K562 (cell line): ENCODE measurements at regions not wholly inside any gene's neighbourhood (a gene's known extent, or its start where the extent isn't known, plus 50 kb on each side); places are given as distances from the start of the nearest gene placed in this dataset.
"Not testable (repeated sequence)": the region's sequence is repeated elsewhere in the genome, so short reads cannot be mapped to it uniquely, and the experiment has no call there.

Experiments used
- ATAC-seq: fragments of 200-7000 bp; cut with Tn5 transposase; 3 replicates; pipeline ENCODE4 v1.9.1; 2020; ENCODE audit warnings: moderate library complexity
- BruUV-seq: library from RNA; stranded (reverse); fragments of 400-500 nt; replicated peaks from 2 replicates; lab custom pipeline; 2021; lab: Mats Ljungman, UMichigan
- CTCF ChIA-PET: fragments of 300-600 bp; formaldehyde crosslinking; extraction: SDS; loops from one replicate; lab custom pipeline; 2021; ENCODE audit warnings: low intra/inter-chr PET ratio; lab: Yijun Ruan, JAX
- POLR2A ChIA-PET: fragments of 300-600, 350-650 bp; sonication (Branson Sonifier 250); formaldehyde crosslinking; extraction: SDS; loops from one replicate; lab custom pipeline; 2021; ENCODE audit warnings: antibody characterized with exemption, inconsistent platforms; lab: Yijun Ruan, JAX
- DNase-seq, 4 experiments: peaks; one replicate each; pipeline versions ENCODE4 v3.0.0 to v3.0.0-alpha.2; 2011 to 2018; ENCODE audit warnings: low spot score in 3 of 4, mixed read lengths in 3 of 4; ENCODE audit errors: extremely low read depth in 1 of 4
- FAIRE-seq: peaks from 2 replicates; lab custom pipeline; 2011; peaks lifted over from hg19 to GRCh38; lab: Jason Lieb, UNC
- H2AFZ ChIP-seq: 2 replicates; pipeline ENCODE4 v1.6.0; 2011; ENCODE audit warnings: low read depth, low read length, control low read depth, inconsistent platforms
- H3K27ac ChIP-seq: fragments of 200-600 bp; 3 replicates; pipeline ENCODE4 v1.8.0; 2011; ENCODE audit warnings: low read depth, mild to moderate bottlenecking, control low read depth, inconsistent platforms, low read length, moderate library complexity, mixed read lengths; ENCODE audit errors: extremely low read depth
- H3K27me3 ChIP-seq, 2 experiments: fragments of 300-600 bp in 1 of 2; 2 replicates in 1 of 2; 3 replicates in 1 of 2; pipeline versions ENCODE4 v1.6.0 to v1.8.0; 2011; ENCODE audit warnings: inconsistent platforms in 2 of 2, low read length in 2 of 2, mild to moderate bottlenecking in 1 of 2, mixed read lengths in 1 of 2, moderate library complexity in 1 of 2; ENCODE audit not compliant: control insufficient read depth in 2 of 2, insufficient read depth in 2 of 2
- H3K36me3 ChIP-seq: fragments of 300-600 bp; 3 replicates; pipeline ENCODE4 v1.8.0; 2011; ENCODE audit warnings: mild to moderate bottlenecking, low read length, inconsistent platforms; ENCODE audit not compliant: control insufficient read depth, insufficient read depth
- H3K4me1 ChIP-seq, 2 experiments: fragments of 200-600 bp in 1 of 2; replicated peaks in 1 of 2; 2 replicates in 1 of 2; 3 replicates in 1 of 2; pipeline versions ENCODE4 v1.5.1 to v1.8.0; 2011; ENCODE audit warnings: inconsistent platforms in 2 of 2, low read length in 2 of 2, mild to moderate bottlenecking in 1 of 2, mixed read lengths in 1 of 2, moderate library complexity in 1 of 2; ENCODE audit not compliant: control insufficient read depth in 2 of 2, insufficient read depth in 2 of 2
- H3K4me2 ChIP-seq: 2 replicates; pipeline ENCODE4 v1.6.1; 2011; ENCODE audit warnings: low read length, control low read depth, inconsistent platforms, mixed read lengths; ENCODE audit not compliant: insufficient read depth
- H3K4me3 ChIP-seq: fragments of 200-600 bp; sonication (generic), shearing (Covaris generic); 2 replicates; pipeline ENCODE4 v1.5.1; 2016; ENCODE audit warnings: control low read depth, inconsistent platforms
- H3K79me2 ChIP-seq: fragments of 200-600 bp; 3 replicates; pipeline ENCODE4 v1.8.0; 2011; ENCODE audit warnings: low read length, inconsistent platforms; ENCODE audit not compliant: control insufficient read depth, insufficient read depth
- H3K9ac ChIP-seq, 2 experiments: 2 replicates each; pipeline versions ENCODE4 v1.6.0 to v1.6.1; 2011; ENCODE audit warnings: low read depth in 2 of 2, low read length in 2 of 2, control low read depth in 1 of 2, inconsistent platforms in 1 of 2, mild to moderate bottlenecking in 1 of 2, mixed read lengths in 1 of 2; ENCODE audit not compliant: insufficient read depth in 1 of 2
- H3K9me1 ChIP-seq: one replicate; pipeline ENCODE4 v1.6.0; 2011; ENCODE audit warnings: inconsistent platforms, mild to moderate bottlenecking, low read length, moderate library complexity; ENCODE audit not compliant: control insufficient read depth, insufficient read depth
- H3K9me3 ChIP-seq: replicated peaks from 2 replicates; pipeline ENCODE4 v1.5.1; 2011; ENCODE audit warnings: low read depth, low read length, inconsistent platforms; ENCODE audit not compliant: control insufficient read depth, insufficient read depth
- H4K20me1 ChIP-seq: replicated peaks from 2 replicates; pipeline ENCODE4 v1.6.1; 2011; ENCODE audit warnings: low read length, inconsistent platforms, mixed read lengths; ENCODE audit not compliant: control insufficient read depth, insufficient read depth
- WGBS: fragments of 100-300 bp; shearing (Covaris generic); methylation state at CpG from one replicate; pipeline ENCODE4 v1.1.6; 2016; ENCODE audit warnings: low coverage, mixed read lengths; ENCODE audit not compliant: insufficient coverage; ENCODE audit errors: missing lambda C conversion rate; 5-methylcytosine and 5-hydroxymethylcytosine counted together
- in situ Hi-C: fragments of 300-500 bp; cut with MboI; formaldehyde crosslinking; loops from 4 replicates; pipeline ENCODE4 v1.15.0; 2018; ENCODE audit warnings: inconsistent platforms, mixed read lengths
- intact Hi-C: fragments of 100-400 bp; cut with micrococcal nuclease; formaldehyde crosslinking; loops from 2 replicates; pipeline ENCODE4 v1.14.2; 2022

GRCh38 chr14:105707099-105707498, 180.7 kb downstream of the TMEM121 start:
- H3K9me1 ChIP-seq, H4K20me1 ChIP-seq, CTCF ChIA-PET, H3K4me2 ChIP-seq, H3K4me1 ChIP-seq, POLR2A ChIA-PET, H3K9me3 ChIP-seq, DNase-seq, FAIRE-seq, H3K27me3 ChIP-seq, BruUV-seq, H3K9ac ChIP-seq, H2AFZ ChIP-seq, H3K27ac ChIP-seq, H3K4me3 ChIP-seq, in situ Hi-C loops, H3K36me3 ChIP-seq, ATAC-seq, H3K79me2 ChIP-seq: not testable (repeated sequence)
- intact Hi-C loops, result loop anchor here (5.0 kb wide), 1 partner anchor 120 kb away; no protein-coding TSS in a partner anchor
- 29% methylated on average over 12 of the region's 23 CpGs for WGBS

GRCh38 chr14:105707723-105708151, 181.4 kb downstream of the TMEM121 start:
- H3K27ac ChIP-seq, H3K9me3 ChIP-seq, H2AFZ ChIP-seq, H3K9ac ChIP-seq, H3K27me3 ChIP-seq, H4K20me1 ChIP-seq, POLR2A ChIA-PET, H3K4me3 ChIP-seq, FAIRE-seq, ATAC-seq, BruUV-seq, H3K4me1 ChIP-seq, H3K79me2 ChIP-seq, H3K4me2 ChIP-seq, in situ Hi-C loops, H3K36me3 ChIP-seq, CTCF ChIA-PET, H3K9me1 ChIP-seq, DNase-seq: not testable (repeated sequence)
- WGBS, result 0% methylated on average over 10 of the region's 18 CpGs
- intact Hi-C loops, result loop anchor here (5.0 kb wide), 1 partner anchor 120 kb away; no protein-coding TSS in a partner anchor

- intact Hi-C loops, result loop anchor here (5.0 kb wide), 1 partner anchor 121 kb away; no protein-coding TSS in a partner anchor
Observed at GRCh38 chr14:105708251-105709134, 182.1 kb downstream of the TMEM121 start.

More at GRCh38 chr14:105708251-105709134, 182.1 kb downstream of the TMEM121 start:
- BruUV-seq, H3K4me1 ChIP-seq, H3K4me2 ChIP-seq, in situ Hi-C loops, H3K4me3 ChIP-seq, H3K9ac ChIP-seq, H3K9me3 ChIP-seq, H3K36me3 ChIP-seq, ATAC-seq, CTCF ChIA-PET, H2AFZ ChIP-seq, H3K27me3 ChIP-seq, H3K9me1 ChIP-seq, H3K79me2 ChIP-seq, H4K20me1 ChIP-seq, DNase-seq, H3K27ac ChIP-seq, FAIRE-seq: not testable (repeated sequence)
- WGBS, result 1% methylated on average over 15 of the region's 24 CpGs
- POLR2A ChIA-PET, result interaction anchor here (0.6 kb wide), 1 partner anchor 121 kb away, joined by 3 read pairs; no protein-coding TSS in a partner anchor
